Fibroblast of skin of left quadriceps (primary cell): ENCODE measurements at regions not wholly inside any gene's neighbourhood (a gene's known extent, or its start where the extent isn't known, plus 50 kb on each side); places are given as distances from the start of the nearest gene placed in this dataset.

Experiments
- DNase-seq, 2 experiments: peaks; one replicate each; pipeline ENCODE4 v3.0.0-alpha.2; 2013; ENCODE audit warnings: low read depth in 2 of 2

DNA sequence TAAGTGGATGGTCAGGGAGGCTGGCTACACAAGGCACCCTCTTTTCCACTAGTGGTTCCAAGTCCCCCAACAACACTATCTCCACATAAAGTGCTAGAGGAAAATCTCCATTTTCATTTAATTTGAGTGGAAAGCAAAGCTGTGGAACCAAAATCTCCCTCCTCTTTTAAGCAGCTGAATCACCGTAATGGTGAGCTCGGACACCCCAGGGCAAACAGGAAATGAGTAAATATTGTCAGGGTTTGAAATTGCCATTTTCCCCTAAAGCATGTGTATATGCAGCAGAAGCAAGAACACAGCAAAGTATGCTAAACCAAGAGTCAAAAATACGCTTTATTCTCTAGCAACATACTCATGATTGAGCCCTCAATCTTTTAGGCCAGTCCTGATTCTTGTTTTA, 143.7 kb downstream of the GPAM start:
- no peak for DNase-seq

DNA sequence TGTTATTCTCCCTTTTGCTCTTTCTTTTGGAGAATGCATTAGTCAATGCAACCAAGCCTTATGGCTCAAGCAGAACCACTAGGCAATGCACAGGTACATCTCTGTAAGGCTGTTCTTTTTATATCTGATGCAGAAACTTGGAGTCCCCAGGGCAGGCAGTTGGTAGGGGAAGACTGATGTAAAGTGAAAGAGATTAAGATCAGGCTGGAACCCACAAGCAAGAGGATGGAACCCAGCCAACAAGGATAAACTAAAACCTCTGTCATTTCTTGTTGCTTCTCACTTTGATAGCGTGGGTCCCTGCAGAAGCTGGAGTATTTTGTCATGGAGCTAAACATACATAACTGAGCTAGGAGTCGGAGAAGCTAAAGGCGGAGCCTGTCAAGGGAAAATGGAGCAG, 142.9 kb downstream of the GPAM start:
- no peak for DNase-seq

DNA sequence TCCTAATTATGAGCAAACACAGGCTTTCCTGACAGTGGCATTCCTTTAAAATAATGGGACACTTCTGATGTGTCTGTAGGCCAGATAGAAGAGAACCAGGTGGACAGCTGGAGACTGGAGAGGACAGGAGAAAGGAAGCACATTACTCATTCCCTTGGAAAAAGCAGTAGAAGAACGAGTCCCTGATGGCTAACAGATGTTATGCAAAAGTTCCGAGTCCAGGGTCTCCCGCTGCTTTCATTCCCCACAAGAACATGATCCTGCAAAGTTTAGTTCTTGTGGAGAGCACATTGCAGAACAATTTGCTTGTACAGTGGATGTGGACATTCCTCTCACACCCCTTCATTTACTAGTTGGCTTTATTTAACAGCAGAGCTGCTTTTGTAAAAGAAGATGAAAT, 137.6 kb downstream of the GPAM start:
- DNase-seq = no peak

- DNase-seq = no peak
Observed at GRCh38 chr10:112047674-112048073, 135.9 kb downstream of the GPAM start.

DNA sequence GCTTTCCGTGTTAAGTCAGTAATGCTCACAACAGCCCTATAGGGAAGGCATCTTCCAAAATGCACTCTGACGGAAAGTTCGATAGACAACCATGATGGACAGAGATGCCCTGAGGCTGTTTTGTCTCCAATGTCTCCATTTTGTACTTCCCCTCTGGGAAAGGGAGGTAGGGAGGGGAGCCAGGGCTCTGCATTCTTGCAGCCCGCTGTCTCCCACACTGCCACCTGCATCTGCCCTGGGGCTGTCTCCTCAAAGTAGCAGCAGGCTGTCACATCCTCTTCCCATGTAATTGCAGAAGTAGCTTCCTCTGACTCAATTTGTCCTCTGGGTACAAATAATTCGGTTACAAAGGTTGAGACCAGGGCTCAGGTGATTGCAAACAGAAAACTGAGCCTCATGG, 131.4 kb downstream of the GPAM start:
- DNase-seq = no peak

GRCh38 chr10:112053895-112054294, 129.7 kb downstream of the GPAM start:
- DNase-seq = no peak

- DNase-seq = no peak
Observed at GRCh38 chr10:112054516-112054915, 129.0 kb downstream of the GPAM start.

DNA sequence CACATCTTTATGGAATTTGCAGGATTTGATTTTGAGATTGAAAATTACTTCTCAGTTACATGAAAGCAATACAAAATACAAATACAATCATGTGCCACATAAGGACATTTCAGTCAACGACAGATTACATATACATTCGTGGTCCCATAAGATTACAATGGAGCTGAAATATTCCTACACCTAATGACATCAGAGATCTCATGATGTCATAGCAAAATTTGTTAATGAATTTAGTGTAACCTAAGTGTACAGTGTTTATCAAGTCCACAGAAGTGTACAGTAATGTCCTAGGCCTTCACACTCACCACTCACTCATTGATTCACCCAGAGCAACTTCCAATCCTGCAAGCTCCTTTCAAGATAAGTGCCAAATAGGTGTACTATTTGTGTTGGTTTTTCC, 126.5 kb downstream of the GPAM start:
- no peak for DNase-seq

DNA sequence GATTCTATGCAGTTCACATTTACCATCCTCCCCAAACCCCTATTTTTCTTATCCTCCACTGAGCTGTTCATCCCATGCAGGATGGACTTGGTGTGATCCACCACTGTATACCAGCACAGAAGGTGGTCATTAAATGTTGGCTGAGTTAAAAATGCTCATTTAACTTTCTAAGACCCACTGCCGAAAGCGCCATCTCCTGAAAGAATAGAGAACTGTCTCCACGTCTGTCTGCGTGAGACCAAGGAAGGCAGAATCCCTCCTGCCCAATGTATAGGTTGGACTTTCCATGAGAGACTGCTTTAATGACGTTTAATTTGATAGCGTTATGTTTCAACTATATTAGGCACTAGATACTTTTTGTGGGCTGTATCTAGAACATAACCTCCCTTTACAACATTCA, 124.3 kb downstream of the GPAM start:
- no peak for DNase-seq

- no peak for DNase-seq
Observed at GRCh38 chr10:112071596-112072133, 111.9 kb downstream of the GPAM start.

DNA sequence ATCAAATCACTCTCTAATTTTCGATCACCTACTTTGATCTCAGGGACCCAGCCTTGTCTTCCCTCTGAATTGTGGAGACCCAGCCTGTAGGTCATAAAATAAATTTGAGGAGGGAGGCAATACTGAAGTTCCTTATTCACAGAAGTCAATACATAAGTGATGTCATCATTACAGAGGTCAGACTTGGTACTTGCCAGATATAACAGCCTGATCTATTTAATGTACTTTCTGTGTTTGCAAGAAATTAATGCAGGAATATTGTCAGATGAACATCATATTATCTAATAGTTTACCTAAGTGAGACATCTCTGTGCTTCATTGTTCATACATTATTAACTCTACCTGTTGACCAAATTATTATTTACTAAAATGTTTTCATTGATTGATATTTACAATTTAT, 105.6 kb downstream of the GPAM start:
- no peak for DNase-seq

DNA sequence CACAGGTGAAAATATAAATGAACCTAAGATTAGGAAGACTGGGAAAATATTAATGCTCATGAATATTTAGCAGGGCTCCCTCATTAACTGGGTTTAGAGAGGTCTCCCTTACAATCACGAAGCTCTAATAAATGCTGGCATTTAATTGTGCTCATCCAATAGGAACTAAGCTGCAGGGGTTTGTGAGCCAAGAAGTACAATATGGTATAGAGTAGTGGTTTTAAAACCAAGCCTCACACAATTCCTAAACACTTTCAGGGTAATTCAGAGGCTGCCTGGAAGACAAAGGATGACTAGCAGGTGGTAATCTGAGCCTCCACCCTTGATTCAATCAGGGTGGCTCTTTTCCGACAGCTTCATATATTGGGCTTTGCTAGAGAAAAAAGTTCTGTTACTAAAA, 103.3 kb downstream of the GPAM start:
- no peak for DNase-seq

DNA sequence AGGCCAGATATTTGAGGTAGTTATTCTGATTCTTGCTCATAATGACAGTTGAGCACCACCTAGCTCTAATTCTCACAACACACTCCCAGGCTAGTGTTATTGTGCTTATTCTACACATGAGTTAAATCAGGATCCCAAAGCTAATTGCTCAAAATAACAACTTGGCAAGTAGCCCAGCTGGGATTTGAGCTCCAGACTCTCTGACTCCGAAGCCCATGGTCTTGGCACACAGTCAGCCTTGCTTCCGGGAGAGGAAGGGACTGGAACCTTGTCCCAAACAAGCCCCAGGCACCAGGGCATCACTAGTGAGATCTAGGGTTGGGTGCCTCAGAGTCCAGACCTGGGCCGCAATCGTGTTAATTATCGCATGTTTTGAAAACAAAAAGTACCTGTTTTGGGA, 101.4 kb downstream of the GPAM start:
- no peak for DNase-seq

DNA sequence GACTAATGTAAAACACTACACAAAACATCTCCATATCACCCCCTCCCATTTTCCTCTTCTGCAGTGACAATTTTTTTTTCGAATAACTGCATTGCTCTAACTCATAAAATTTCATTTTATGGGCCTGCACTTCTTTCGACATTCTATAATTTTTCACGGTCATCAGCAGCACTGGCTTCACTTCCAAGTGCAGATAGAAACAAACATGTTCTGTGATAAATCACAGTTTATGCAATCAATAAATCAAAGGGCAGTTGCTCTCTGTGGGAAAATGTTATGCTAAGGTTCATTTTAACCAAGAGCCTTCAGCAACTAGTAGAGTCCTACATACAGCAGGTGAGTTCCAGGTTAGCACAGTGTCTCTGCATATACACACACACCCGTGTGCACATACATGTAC, 100.1 kb downstream of the GPAM start:
- no peak for DNase-seq

GRCh38 chr10:112087953-112088456, 95.6 kb downstream of the GPAM start:
- no peak for DNase-seq

- no peak for DNase-seq
Observed at GRCh38 chr10:112091703-112092102, 91.9 kb downstream of the GPAM start.

- no peak for DNase-seq
Observed at GRCh38 chr10:112092519-112092918, 91.0 kb downstream of the GPAM start.

GRCh38 chr10:112094984-112095383, 88.6 kb downstream of the GPAM start:
- no peak for DNase-seq

GRCh38 chr10:112095731-112096130, 87.8 kb downstream of the GPAM start:
- DNase-seq = no peak

DNA sequence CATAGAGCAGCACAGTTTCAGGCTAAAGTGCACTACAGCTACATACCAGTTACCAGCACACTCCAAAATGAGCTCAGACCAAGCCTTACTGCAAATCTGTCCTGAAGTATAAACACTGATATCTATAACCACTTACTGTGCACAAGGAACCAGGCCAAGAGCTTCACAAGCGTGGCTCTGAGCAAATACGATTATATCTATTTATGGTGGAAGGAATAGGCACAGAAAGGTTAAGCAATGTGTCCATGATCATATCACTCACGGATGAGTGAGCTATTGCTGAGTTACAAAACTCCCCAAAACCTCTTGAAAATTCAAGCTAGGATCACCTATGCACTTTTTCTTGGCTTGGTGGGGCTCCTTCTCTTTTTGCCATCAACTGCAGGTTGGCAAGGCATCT, 84.9 kb downstream of the GPAM start:
- DNase-seq = no peak
